GM20431 (cell line): ENCODE measurements at regions not wholly inside any gene's neighbourhood (a gene's known extent, or its start where the extent isn't known, plus 50 kb on each side); places are given as distances from the start of the nearest gene placed in this dataset.

Source experiments
- in situ Hi-C: fragments of 300-500 bp; cut with MseI, MboI; formaldehyde crosslinking; loops from one replicate; pipeline ENCODE4 v1.15.0; 2020; ENCODE audit warnings: low sequenced_read_pairs; ENCODE audit not compliant: unreplicated experiment

GRCh38 chr5:52491071-52491787 is 296.5 kb upstream of the ITGA1 start:
- in situ Hi-C loops = no loop called here

GRCh38 chr5:52491818-52492217 is 295.9 kb upstream of the ITGA1 start:
- in situ Hi-C loops = no loop called here

- in situ Hi-C loops = no loop called here
These were observed 290.5 kb upstream of the ITGA1 start for GRCh38 chr5:52497133-52497693.

GRCh38 chr5:52498607-52499006 is 289.1 kb upstream of the ITGA1 start:
- in situ Hi-C loops = no loop called here

- in situ Hi-C loops = no loop called here
These were observed 285.2 kb upstream of the ITGA1 start for GRCh38 chr5:52502460-52502999.

- in situ Hi-C loops = no loop called here
These were observed 283.0 kb upstream of the ITGA1 start for GRCh38 chr5:52504584-52505240.

- in situ Hi-C loops = no loop called here
These were observed 270.0 kb upstream of the ITGA1 start for GRCh38 chr5:52517667-52518066.

GRCh38 chr5:52520171-52520570 is 267.5 kb upstream of the ITGA1 start:
- in situ Hi-C loops = no loop called here

- in situ Hi-C loops = no loop called here
These were observed 266.5 kb upstream of the ITGA1 start for GRCh38 chr5:52521236-52521635.

GRCh38 chr5:52523701-52524100 is 264.0 kb upstream of the ITGA1 start:
- in situ Hi-C loops = no loop called here

GRCh38 chr5:52531105-52531504 is 256.6 kb upstream of the ITGA1 start:
- in situ Hi-C loops = no loop called here

- in situ Hi-C loops = no loop called here
These were observed 244.1 kb upstream of the ITGA1 start for GRCh38 chr5:52543594-52543993.

GRCh38 chr5:52544738-52545137 is 243.0 kb upstream of the ITGA1 start:
- in situ Hi-C loops = no loop called here

- in situ Hi-C loops = no loop called here
These were observed 233.4 kb upstream of the ITGA1 start for GRCh38 chr5:52554293-52554692.

GRCh38 chr5:52560366-52560765 is 227.3 kb upstream of the ITGA1 start:
- in situ Hi-C loops = no loop called here

GRCh38 chr5:52562473-52562872 is 225.2 kb upstream of the ITGA1 start:
- in situ Hi-C loops = no loop called here

- in situ Hi-C loops = no loop called here
These were observed 223.1 kb upstream of the ITGA1 start for GRCh38 chr5:52564587-52564986.

- in situ Hi-C loops = no loop called here
These were observed 210.2 kb upstream of the ITGA1 start for GRCh38 chr5:52577546-52577945.

GRCh38 chr5:52579391-52579790 is 208.3 kb upstream of the ITGA1 start:
- in situ Hi-C loops = no loop called here

- in situ Hi-C loops = no loop called here
These were observed 206.8 kb upstream of the ITGA1 start for GRCh38 chr5:52580921-52581320.

GRCh38 chr5:52582313-52582712 is 205.4 kb upstream of the ITGA1 start:
- in situ Hi-C loops = no loop called here
